Chondrocyte (in vitro differentiated cells): ENCODE measurements at regions not wholly inside any gene's neighbourhood (a gene's known extent, or its start where the extent isn't known, plus 50 kb on each side); places are given as distances from the start of the nearest gene placed in this dataset.

Experiments used
- DNase-seq: peaks from one replicate; pipeline ENCODE4 v3.0.0; 2021; ENCODE audit warnings: mixed read lengths, low spot score
- H3K27ac Mint-ChIP-seq: one replicate; pipeline ENCODE4 v1.8.0; 2021; ENCODE audit warnings: mild to moderate bottlenecking, moderate library complexity, mixed read lengths; ENCODE audit not compliant: unreplicated experiment
- H3K27me3 Mint-ChIP-seq: 2 replicates; pipeline ENCODE4 v1.8.0; 2021; ENCODE audit warnings: low read depth, mixed read lengths
- H3K36me3 Mint-ChIP-seq: 2 replicates; pipeline ENCODE4 v1.8.0; 2021; ENCODE audit warnings: low read depth, mixed read lengths
- H3K4me1 Mint-ChIP-seq: 2 replicates; pipeline ENCODE4 v1.8.0; 2021; ENCODE audit warnings: low read depth, mild to moderate bottlenecking, mixed read lengths
- H3K4me3 Mint-ChIP-seq: one replicate; pipeline ENCODE4 v1.8.0; 2021; ENCODE audit warnings: mild to moderate bottlenecking, moderate library complexity, mixed read lengths; ENCODE audit not compliant: unreplicated experiment
- H3K9me3 Mint-ChIP-seq: 2 replicates; pipeline ENCODE4 v1.8.0; 2021; ENCODE audit warnings: low read depth, mixed read lengths
- CTCF ChIP-seq: fragments of 200-600 bp; sonication (generic); IDR thresholded peaks from 2 replicates; pipeline ENCODE4 v1.5.0; 2021; ENCODE audit warnings: antibody characterized with exemption, mild to moderate bottlenecking, moderate library complexity

GRCh38 chr6:139654888-139655782, 280.7 kb upstream of the CITED2 start:
- Mint-ChIP-seq H3K4me3 (no peak overlapping the region), H3K36me3 (no peaks in the 10 kb centered on the region), H3K9me3 (no peaks in the 10 kb centered on the region), H3K4me1 (peaks cover 24% of the 10 kb centered on the region), H3K27me3 (no peaks in the 10 kb centered on the region), H3K27ac (no peak overlapping the region)
- no peak for TF ChIP-seq CTCF
- no peak for DNase-seq

DNA sequence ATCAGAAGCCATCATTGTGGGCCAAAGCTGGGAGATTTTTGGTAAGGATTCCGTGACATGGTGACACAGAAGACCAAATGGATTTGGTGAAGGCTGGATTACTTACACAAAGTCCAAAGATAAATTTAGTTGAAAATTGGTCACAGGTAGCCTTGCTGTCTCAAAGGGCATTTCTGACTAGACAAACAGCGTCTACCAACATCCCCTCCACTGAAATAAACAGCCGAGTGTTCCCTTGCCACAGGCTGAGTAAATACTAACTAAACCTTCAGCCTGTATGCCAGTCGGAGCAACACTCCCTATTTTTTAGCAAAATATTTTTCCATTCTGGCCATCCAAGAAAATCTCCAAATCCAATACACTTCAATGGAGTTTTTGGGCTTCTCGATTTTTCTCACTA, 279.9 kb upstream of the CITED2 start:
- H3K9me3 Mint-ChIP-seq: no peaks in the 10 kb centered on the region
- TF ChIP-seq CTCF: no peak
- no peak for DNase-seq
- H3K4me3 Mint-ChIP-seq: no peak overlapping the region
- no peaks in the 10 kb centered on the region for H3K27me3 Mint-ChIP-seq
- peaks cover 24% of the 10 kb centered on the region for H3K4me1 Mint-ChIP-seq
- H3K36me3 Mint-ChIP-seq: peaks cover 2% of the 10 kb centered on the region
- H3K27ac Mint-ChIP-seq: no peak overlapping the region

DNA sequence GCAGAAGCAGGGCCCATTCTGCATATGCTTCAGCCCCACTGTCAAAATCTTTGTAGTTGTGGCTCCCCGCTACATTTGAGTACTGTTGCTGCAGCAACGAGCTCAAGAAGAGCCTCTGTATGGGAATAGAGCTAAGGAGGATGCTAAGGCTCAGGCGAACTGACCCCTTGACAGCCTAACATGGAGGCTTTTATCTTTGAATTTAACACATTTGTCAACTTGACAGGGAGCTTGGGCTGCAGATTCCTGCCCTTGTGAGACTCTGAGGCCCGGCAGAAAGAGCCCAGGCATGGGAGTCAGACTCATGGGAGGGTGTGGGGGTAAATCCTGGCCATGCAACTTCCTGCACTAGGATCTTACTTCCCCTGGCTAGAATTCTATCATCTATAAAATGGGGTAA, 278.7 kb upstream of the CITED2 start:
- no peak for DNase-seq
- H3K4me3 Mint-ChIP-seq: no peak overlapping the region
- no peaks in the 10 kb centered on the region for H3K27me3 Mint-ChIP-seq
- no peak overlapping the region for H3K27ac Mint-ChIP-seq
- TF ChIP-seq CTCF: no peak
- H3K9me3 Mint-ChIP-seq: no peaks in the 10 kb centered on the region
- peaks cover 24% of the 10 kb centered on the region for H3K4me1 Mint-ChIP-seq
- H3K36me3 Mint-ChIP-seq: peaks cover 2% of the 10 kb centered on the region

DNA sequence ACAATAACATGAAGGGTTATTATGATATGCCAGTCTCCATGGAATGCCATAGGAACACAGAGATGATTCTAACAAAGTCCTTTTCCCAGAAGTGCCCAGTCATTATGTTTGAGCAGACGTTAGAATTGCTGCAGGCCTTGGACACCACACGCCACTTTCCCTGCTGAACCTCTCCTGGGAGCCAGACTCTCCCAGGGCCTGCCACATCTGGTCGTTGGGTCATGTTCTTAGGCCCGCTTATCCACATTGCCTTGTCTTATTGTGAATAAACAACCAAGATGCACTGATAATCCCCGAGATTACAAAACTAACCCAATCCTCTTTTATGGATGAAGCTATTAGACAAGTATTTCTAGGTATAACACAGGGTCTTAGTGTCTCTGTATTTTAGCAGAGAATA, 276.5 kb upstream of the CITED2 start:
- Mint-ChIP-seq H3K27ac (no peak overlapping the region), H3K36me3 (peaks cover 2% of the 10 kb centered on the region), H3K27me3 (no peaks in the 10 kb centered on the region), H3K4me1 (peaks cover 11% of the 10 kb centered on the region), H3K4me3 (no peak overlapping the region), H3K9me3 (peaks cover 3% of the 10 kb centered on the region)
- no peak for DNase-seq
- no peak for TF ChIP-seq CTCF

GRCh38 chr6:139649732-139650131, 275.3 kb upstream of the CITED2 start:
- no peak for DNase-seq
- no peak for TF ChIP-seq CTCF
- Mint-ChIP-seq H3K27me3 (no peaks in the 10 kb centered on the region), H3K27ac (no peak overlapping the region), H3K9me3 (peaks cover 3% of the 10 kb centered on the region), H3K4me3 (no peak overlapping the region), H3K4me1 (peaks cover 14% of the 10 kb centered on the region), H3K36me3 (peaks cover 2% of the 10 kb centered on the region)
